SK-N-SH (cell line): ENCODE measurements at regions not wholly inside any gene's neighbourhood (a gene's known extent, or its start where the extent isn't known, plus 50 kb on each side); places are given as distances from the start of the nearest gene placed in this dataset.

Experiments
- CTCF ChIA-PET: fragments of 300-600, 350-600 bp; formaldehyde crosslinking; extraction: SDS; loops from one replicate; lab custom pipeline; 2021; lab: Yijun Ruan, JAX
- POLR2A ChIA-PET: fragments of 350-600 bp; sonication (Branson Sonifier 250); formaldehyde crosslinking; extraction: SDS; loops from one replicate; lab custom pipeline; 2020; ENCODE audit warnings: antibody characterized with exemption, inconsistent platforms; lab: Yijun Ruan, JAX
- DNase-seq: peaks from one replicate; pipeline ENCODE4 v3.0.0; 2012
- H2AFZ ChIP-seq: fragments of 200-600 bp; sonication (generic); 2 replicates; pipeline ENCODE4 v1.8.1; 2016; ENCODE audit warnings: antibody characterized with exemption, mild to moderate bottlenecking, low read depth
- H3F3A ChIP-seq: fragments of 200-600 bp; sonication (generic); replicated peaks from 2 replicates; pipeline ENCODE3; 2016; ENCODE audit warnings: antibody characterized with exemption, mild to moderate bottlenecking; ENCODE audit not compliant: insufficient read depth
- H3K27ac ChIP-seq, 2 experiments: fragments of 200-500 bp in 1 of 2; fragments of 200-600 bp in 1 of 2; sonication (Bioruptor generic) in 1 of 2; sonication (generic), shearing (Covaris generic) in 1 of 2; 2 replicates each; pipeline versions ENCODE4 v1.5.1 to v1.6.1; 2014 to 2016; ENCODE audit warnings: low read depth in 2 of 2, inconsistent platforms in 1 of 2, low read length in 1 of 2, mild to moderate bottlenecking in 1 of 2, mixed read lengths in 1 of 2
- H3K27me3 ChIP-seq: fragments of 200-600 bp; sonication (generic), shearing (Covaris generic); 2 replicates; pipeline ENCODE4 v1.6.1; 2016; ENCODE audit warnings: mixed run types; ENCODE audit not compliant: insufficient read depth
- H3K36me3 ChIP-seq, 2 experiments: fragments of 200-500 bp in 1 of 2; fragments of 200-600 bp in 1 of 2; sonication (Bioruptor generic) in 1 of 2; sonication (generic) in 1 of 2; replicated peaks in 1 of 2; 2 replicates each; pipeline versions ENCODE3 to v1.5.1; 2014 to 2016; ENCODE audit warnings: low read length in 1 of 2, mild to moderate bottlenecking in 1 of 2; ENCODE audit not compliant: insufficient read depth in 2 of 2, control insufficient read depth in 1 of 2
- H3K4me1 ChIP-seq, 2 experiments: fragments of 200-500 bp in 1 of 2; fragments of 200-600 bp in 1 of 2; sonication (Bioruptor generic) in 1 of 2; sonication (generic), shearing (Covaris generic) in 1 of 2; 2 replicates each; pipeline versions ENCODE4 v1.5.1 to v1.6.1; 2014 to 2016; ENCODE audit warnings: low read depth in 1 of 2, low read length in 1 of 2, mixed run types in 1 of 2; ENCODE audit not compliant: insufficient read depth in 2 of 2, control insufficient read depth in 1 of 2
- H3K4me2 ChIP-seq: fragments of 200-600 bp; sonication (generic), shearing (Covaris generic); 2 replicates; pipeline ENCODE4 v1.6.1; 2017; ENCODE audit warnings: mixed run types
- H3K4me3 ChIP-seq, 2 experiments: fragments of 200-500 bp in 1 of 2; fragments of 200-600 bp in 1 of 2; sonication (Bioruptor generic) in 1 of 2; sonication (generic), shearing (Covaris generic) in 1 of 2; 2 replicates each; pipeline versions ENCODE4 v1.5.1 to v1.8.1; 2014 to 2016; ENCODE audit warnings: low read depth in 2 of 2, inconsistent platforms in 1 of 2, low read length in 1 of 2, mild to moderate bottlenecking in 1 of 2, mixed read lengths in 1 of 2, moderate library complexity in 1 of 2
- H3K79me2 ChIP-seq: fragments of 200-600 bp; sonication (generic); 2 replicates; pipeline ENCODE4 v1.8.1; 2017; ENCODE audit warnings: mild to moderate bottlenecking; ENCODE audit not compliant: insufficient read depth
- H3K9ac ChIP-seq: fragments of 200-600 bp; sonication (generic); 2 replicates; pipeline ENCODE4 v1.6.1; 2017; ENCODE audit warnings: mixed run types
- H3K9me2 ChIP-seq: fragments of 200-600 bp; sonication (generic); 2 replicates; pipeline ENCODE4 v1.6.1; 2017; ENCODE audit warnings: mixed run types
- H3K9me3 ChIP-seq: fragments of 200-600 bp; sonication (generic); 2 replicates; pipeline ENCODE4 v1.6.1; 2017; ENCODE audit warnings: mixed run types, mild to moderate bottlenecking, moderate library complexity
- H4K20me1 ChIP-seq: fragments of 200-600 bp; sonication (generic); 2 replicates; pipeline ENCODE4 v1.6.1; 2017; ENCODE audit warnings: mild to moderate bottlenecking, mixed run types; ENCODE audit not compliant: insufficient read depth
- CHD2 ChIP-seq: fragments of 150-350 bp; IDR thresholded peaks from 2 replicates; pipeline ENCODE4 v1.6.1; 2018; ENCODE audit warnings: low read length; ENCODE audit not compliant: partially characterized antibody
- ELF1 ChIP-seq: IDR thresholded peaks from 2 replicates; pipeline ENCODE4 v1.4.0; 2012
- EP300 ChIP-seq, 2 experiments: IDR thresholded peaks; 2 replicates each; pipeline versions ENCODE4 v1.4.0 to v1.6.1; 2012; ENCODE audit warnings: borderline replicate concordance in 1 of 2, low read depth in 1 of 2, low read length in 1 of 2
- EZH2phosphoT487 ChIP-seq: fragments of 200-600 bp; sonication (generic); IDR thresholded peaks from 2 replicates; pipeline ENCODE4 v1.6.1; 2017; ENCODE audit warnings: low read depth, mixed run types, mild to moderate bottlenecking, antibody characterized with exemption, moderate library complexity, borderline replicate concordance
- FOSL2 ChIP-seq: IDR thresholded peaks from 2 replicates; pipeline ENCODE4 v1.4.0; 2012; ENCODE audit warnings: low read depth, mild to moderate bottlenecking, moderate library complexity, borderline replicate concordance
- GABPA ChIP-seq: IDR thresholded peaks from 2 replicates; pipeline ENCODE4 v1.4.0; 2012; ENCODE audit warnings: low read depth, mild to moderate bottlenecking
- JUND ChIP-seq: IDR thresholded peaks from 2 replicates; pipeline ENCODE4 v1.4.0; 2012
- NFIC ChIP-seq: IDR thresholded peaks from 2 replicates; pipeline ENCODE4 v1.4.0; 2012; ENCODE audit warnings: borderline replicate concordance
- NRF1 ChIP-seq: IDR thresholded peaks from 2 replicates; pipeline ENCODE4 v1.6.1; 2012; ENCODE audit warnings: low read depth, mild to moderate bottlenecking, low read length
- RCOR1 ChIP-seq: fragments of 150-350 bp; IDR thresholded peaks from 2 replicates; pipeline ENCODE4 v1.6.1; 2017; ENCODE audit warnings: antibody characterized with exemption, low read length
- RFX5 ChIP-seq: IDR thresholded peaks from 2 replicates; pipeline ENCODE4 v1.6.1; 2012; ENCODE audit warnings: mild to moderate bottlenecking, improper control_type of control experiment, low read length
- SIN3A ChIP-seq: IDR thresholded peaks from 2 replicates; pipeline ENCODE4 v1.6.1; 2012; ENCODE audit warnings: low read depth, mild to moderate bottlenecking, low read length, moderate library complexity, borderline replicate concordance
- SMC3 ChIP-seq: IDR thresholded peaks from 2 replicates; pipeline ENCODE4 v1.6.1; 2012; ENCODE audit warnings: low read depth, low read length, improper control_type of control experiment
- TAF1 ChIP-seq: IDR thresholded peaks from 2 replicates; pipeline ENCODE4 v1.6.1; 2012; ENCODE audit warnings: low read depth, mild to moderate bottlenecking, low read length, moderate library complexity, borderline replicate concordance
- TCF12 ChIP-seq: IDR thresholded peaks from 2 replicates; pipeline ENCODE4 v1.4.0; 2012
- TEAD4 ChIP-seq: IDR thresholded peaks from 2 replicates; pipeline ENCODE4 v1.4.0; 2012; ENCODE audit warnings: mild to moderate bottlenecking, borderline replicate concordance; ENCODE audit not compliant: insufficient read depth
- YY1 ChIP-seq: IDR thresholded peaks from 2 replicates; pipeline ENCODE4 v1.4.0; 2012; ENCODE audit warnings: low read depth, mild to moderate bottlenecking
- WGBS: methylation state at CpG from one replicate; pipeline ENCODE4 v1.1.6; 2017; ENCODE audit warnings: low lambda C conversion rate; 5-methylcytosine and 5-hydroxymethylcytosine counted together
- TF ChIP-seq, protein P1 (sequence below): IDR thresholded peaks from 2 replicates; pipeline ENCODE4 v1.4.0; 2012; ENCODE audit warnings: low read depth, borderline replicate concordance
- TF ChIP-seq, protein P2 (sequence below): IDR thresholded peaks from 2 replicates; pipeline ENCODE4 v1.4.0; 2012; ENCODE audit warnings: low read depth, borderline replicate concordance
- TF ChIP-seq, protein P3 (sequence below): fragments of 150-350 bp; IDR thresholded peaks from 2 replicates; pipeline ENCODE4 v1.6.1; 2017; ENCODE audit warnings: antibody characterized with exemption, low read length, low read depth, borderline replicate concordance

DNA sequence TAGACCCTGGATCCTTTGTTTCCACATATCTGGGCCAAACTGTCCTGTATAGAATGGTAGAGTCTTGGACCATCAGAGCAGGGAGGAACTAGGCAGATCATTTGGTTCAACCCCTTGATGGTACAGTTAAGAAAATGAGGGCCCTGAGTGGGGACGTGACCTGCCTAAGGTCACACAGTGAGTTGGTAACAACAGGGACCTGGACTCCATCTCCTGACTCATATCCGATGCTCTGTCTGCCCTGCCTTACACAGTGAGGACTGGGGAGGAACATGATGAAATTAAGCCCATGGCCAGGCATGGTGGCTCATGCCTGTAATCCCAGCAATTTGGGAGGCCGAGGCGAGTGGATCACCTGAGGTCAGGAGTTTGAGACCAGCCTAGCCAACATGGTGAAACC is 440.2 kb downstream of the PTPRU start:
- TF ChIP-seq TEAD4 (no peak), NFIC (no peak), EZH2phosphoT487 (no peak), YY1 (no peak), FOSL2 (no peak), TCF12 (no peak), SIN3A (no peak), NRF1 (no peak), TAF1 (no peak), RCOR1 (no peak)
- TF ChIP-seq, protein P1, sequence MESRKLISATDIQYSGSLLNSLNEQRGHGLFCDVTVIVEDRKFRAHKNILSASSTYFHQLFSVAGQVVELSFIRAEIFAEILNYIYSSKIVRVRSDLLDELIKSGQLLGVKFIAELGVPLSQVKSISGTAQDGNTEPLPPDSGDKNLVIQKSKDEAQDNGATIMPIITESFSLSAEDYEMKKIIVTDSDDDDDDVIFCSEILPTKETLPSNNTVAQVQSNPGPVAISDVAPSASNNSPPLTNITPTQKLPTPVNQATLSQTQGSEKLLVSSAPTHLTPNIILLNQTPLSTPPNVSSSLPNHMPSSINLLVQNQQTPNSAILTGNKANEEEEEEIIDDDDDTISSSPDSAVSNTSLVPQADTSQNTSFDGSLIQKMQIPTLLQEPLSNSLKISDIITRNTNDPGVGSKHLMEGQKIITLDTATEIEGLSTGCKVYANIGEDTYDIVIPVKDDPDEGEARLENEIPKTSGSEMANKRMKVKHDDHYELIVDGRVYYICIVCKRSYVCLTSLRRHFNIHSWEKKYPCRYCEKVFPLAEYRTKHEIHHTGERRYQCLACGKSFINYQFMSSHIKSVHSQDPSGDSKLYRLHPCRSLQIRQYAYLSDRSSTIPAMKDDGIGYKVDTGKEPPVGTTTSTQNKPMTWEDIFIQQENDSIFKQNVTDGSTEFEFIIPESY, result no peak
- TF ChIP-seq, protein P2, sequence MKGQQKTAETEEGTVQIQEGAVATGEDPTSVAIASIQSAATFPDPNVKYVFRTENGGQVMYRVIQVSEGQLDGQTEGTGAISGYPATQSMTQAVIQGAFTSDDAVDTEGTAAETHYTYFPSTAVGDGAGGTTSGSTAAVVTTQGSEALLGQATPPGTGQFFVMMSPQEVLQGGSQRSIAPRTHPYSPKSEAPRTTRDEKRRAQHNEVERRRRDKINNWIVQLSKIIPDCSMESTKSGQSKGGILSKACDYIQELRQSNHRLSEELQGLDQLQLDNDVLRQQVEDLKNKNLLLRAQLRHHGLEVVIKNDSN, result no peak
- TF ChIP-seq, all 33 proteins: peak for 0
- Histone ChIP-seq H3K9me3 (no peaks in the 10 kb centered on the region), H3K27ac (no peak overlapping the region), H3K27me3 (no peaks in the 10 kb centered on the region), H3K36me3 (no peaks in the 10 kb centered on the region), H3K9ac (no peak overlapping the region), H3K9me2 (no peaks in the 10 kb centered on the region), H3K4me1 (peaks cover 0 to 14% of the 10 kb centered on the region in 2 experiments; a peak in 1 of 4 replicates), H3F3A (no peaks in the 10 kb centered on the region), H3K4me2 (no peak overlapping the region), H4K20me1 (no peaks in the 10 kb centered on the region), H3K4me3 (no peak overlapping the region), H2AFZ (no peak overlapping the region), H3K79me2 (no peaks in the 10 kb centered on the region)
- CTCF ChIA-PET, result interaction anchor here (2.1 kb wide), 1 partner anchor 27 kb away, joined by 6 read pairs; no protein-coding TSS in a partner anchor
- DNase-seq, result no peak
- 63% methylated on average over 3 of the region's 4 CpGs for WGBS
- POLR2A ChIA-PET, result no interaction called here

DNA sequence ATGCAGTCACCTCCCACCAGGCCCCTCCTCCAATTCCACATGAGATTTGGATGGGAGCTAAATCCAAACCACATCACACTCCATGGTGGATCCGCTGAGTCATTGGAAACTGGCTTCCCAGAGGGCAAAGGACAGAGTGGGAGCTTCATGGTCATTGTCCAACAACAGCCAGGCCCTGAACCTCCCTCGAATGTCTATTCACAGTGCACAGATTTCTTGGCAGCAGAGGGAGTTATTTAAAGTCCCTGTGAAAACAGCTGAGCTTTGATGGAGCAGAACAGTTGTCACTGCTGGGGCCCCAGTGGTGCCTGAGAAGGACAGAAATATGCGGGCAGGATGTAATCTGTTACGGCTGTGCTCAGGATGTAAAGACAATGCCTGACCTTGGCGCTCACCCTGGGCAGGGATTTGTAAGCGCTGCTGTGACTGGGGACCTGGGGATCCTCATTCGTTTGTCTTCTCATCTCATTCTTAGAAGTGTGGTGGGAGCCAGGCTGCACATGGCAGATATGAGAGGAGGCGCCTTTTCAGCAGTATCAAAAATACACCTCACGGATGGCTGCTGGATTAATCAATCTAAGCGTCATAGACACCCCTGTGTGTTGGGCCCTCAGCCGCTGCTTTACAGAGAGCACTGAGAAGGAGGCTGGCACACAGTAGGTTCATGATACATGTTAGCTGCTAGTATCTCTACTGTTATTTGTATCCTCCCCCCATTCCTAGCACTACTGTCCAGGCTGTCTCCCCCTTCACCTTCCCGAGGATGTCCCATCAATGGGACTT is 439.4 kb downstream of the PTPRU start:
- no peak overlapping the region for H3K9ac ChIP-seq
- no peak for TF ChIP-seq EP300 (IDR thresholded peaks at IDR 0.05; ENCODE audit: borderline replicate concordance in 1 of 2, low read depth in 1 of 2, low read length in 1 of 2)
- no peak for TF ChIP-seq CHD2
- TF ChIP-seq, protein P1, result no peak
- TF ChIP-seq JUND, result no peak
- no peak for TF ChIP-seq FOSL2
- no peak for TF ChIP-seq RCOR1
- no peak for TF ChIP-seq SMC3
- no peak for TF ChIP-seq TAF1
- no peak for TF ChIP-seq TEAD4
- TF ChIP-seq, protein P2, result no peak
- no peak for TF ChIP-seq RFX5
- TF ChIP-seq ELF1, result no peak
- TF ChIP-seq, protein P3, sequence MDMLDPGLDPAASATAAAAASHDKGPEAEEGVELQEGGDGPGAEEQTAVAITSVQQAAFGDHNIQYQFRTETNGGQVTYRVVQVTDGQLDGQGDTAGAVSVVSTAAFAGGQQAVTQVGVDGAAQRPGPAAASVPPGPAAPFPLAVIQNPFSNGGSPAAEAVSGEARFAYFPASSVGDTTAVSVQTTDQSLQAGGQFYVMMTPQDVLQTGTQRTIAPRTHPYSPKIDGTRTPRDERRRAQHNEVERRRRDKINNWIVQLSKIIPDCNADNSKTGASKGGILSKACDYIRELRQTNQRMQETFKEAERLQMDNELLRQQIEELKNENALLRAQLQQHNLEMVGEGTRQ, result no peak
- TF ChIP-seq GABPA, result no peak

More for the DNA sequence above, 439.4 kb downstream of the PTPRU start:
- no peaks in the 10 kb centered on the region for H3K36me3 ChIP-seq
- H3K79me2 ChIP-seq, result no peaks in the 10 kb centered on the region
- no peaks in the 10 kb centered on the region for H3F3A ChIP-seq
- H3K4me3 ChIP-seq, result no peak overlapping the region
- WGBS, result 80% methylated on average over 10 of the region's 12 CpGs
- POLR2A ChIA-PET, result no interaction called here
- no peak overlapping the region for H2AFZ ChIP-seq
- no peaks in the 10 kb centered on the region for H4K20me1 ChIP-seq
- DNase-seq, result no peak
- H3K27me3 ChIP-seq, result no peaks in the 10 kb centered on the region
- no peak overlapping the region; a peak in 1 of 4 replicates for H3K27ac ChIP-seq
- CTCF ChIA-PET, result interaction anchor here (0.9 to 2.1 kb wide), 2 partner anchors 10 to 28 kb away, joined by 3 to 6 read pairs; no protein-coding TSS in a partner anchor
- H3K4me1 ChIP-seq, result peaks cover 0 to 11% of the 10 kb centered on the region in 2 experiments; a peak in 1 of 4 replicates
- no peak overlapping the region for H3K4me2 ChIP-seq
- no peaks in the 10 kb centered on the region for H3K9me2 ChIP-seq
- no peaks in the 10 kb centered on the region for H3K9me3 ChIP-seq
